K562 (cell line): ENCODE measurements at regions not wholly inside any gene's neighbourhood (a gene's known extent, or its start where the extent isn't known, plus 50 kb on each side); places are given as distances from the start of the nearest gene placed in this dataset.

Source experiments
- ATAC-seq: fragments of 200-7000 bp; cut with Tn5 transposase; 3 replicates; pipeline ENCODE4 v1.9.1; 2020; ENCODE audit warnings: moderate library complexity
- BruUV-seq: library from RNA; stranded (reverse); fragments of 400-500 nt; replicated peaks from 2 replicates; lab custom pipeline; 2021; lab: Mats Ljungman, UMichigan
- CTCF ChIA-PET: fragments of 300-600 bp; formaldehyde crosslinking; extraction: SDS; loops from one replicate; lab custom pipeline; 2021; ENCODE audit warnings: low intra/inter-chr PET ratio; lab: Yijun Ruan, JAX
- POLR2A ChIA-PET: fragments of 300-600, 350-650 bp; sonication (Branson Sonifier 250); formaldehyde crosslinking; extraction: SDS; loops from one replicate; lab custom pipeline; 2021; ENCODE audit warnings: antibody characterized with exemption, inconsistent platforms; lab: Yijun Ruan, JAX
- DNase-seq, 4 experiments: peaks; one replicate each; pipeline versions ENCODE4 v3.0.0 to v3.0.0-alpha.2; 2011 to 2018; ENCODE audit warnings: low spot score in 3 of 4, mixed read lengths in 3 of 4; ENCODE audit errors: extremely low read depth in 1 of 4
- FAIRE-seq: peaks from 2 replicates; lab custom pipeline; 2011; peaks lifted over from hg19 to GRCh38; lab: Jason Lieb, UNC
- H2AFZ ChIP-seq: 2 replicates; pipeline ENCODE4 v1.6.0; 2011; ENCODE audit warnings: low read depth, low read length, control low read depth, inconsistent platforms
- H3K27ac ChIP-seq: fragments of 200-600 bp; 3 replicates; pipeline ENCODE4 v1.8.0; 2011; ENCODE audit warnings: low read depth, mild to moderate bottlenecking, control low read depth, inconsistent platforms, low read length, moderate library complexity, mixed read lengths; ENCODE audit errors: extremely low read depth
- H3K27me3 ChIP-seq, 2 experiments: fragments of 300-600 bp in 1 of 2; 2 replicates in 1 of 2; 3 replicates in 1 of 2; pipeline versions ENCODE4 v1.6.0 to v1.8.0; 2011; ENCODE audit warnings: inconsistent platforms in 2 of 2, low read length in 2 of 2, mild to moderate bottlenecking in 1 of 2, mixed read lengths in 1 of 2, moderate library complexity in 1 of 2; ENCODE audit not compliant: control insufficient read depth in 2 of 2, insufficient read depth in 2 of 2
- H3K36me3 ChIP-seq: fragments of 300-600 bp; 3 replicates; pipeline ENCODE4 v1.8.0; 2011; ENCODE audit warnings: mild to moderate bottlenecking, low read length, inconsistent platforms; ENCODE audit not compliant: control insufficient read depth, insufficient read depth
- H3K4me1 ChIP-seq, 2 experiments: fragments of 200-600 bp in 1 of 2; replicated peaks in 1 of 2; 2 replicates in 1 of 2; 3 replicates in 1 of 2; pipeline versions ENCODE4 v1.5.1 to v1.8.0; 2011; ENCODE audit warnings: inconsistent platforms in 2 of 2, low read length in 2 of 2, mild to moderate bottlenecking in 1 of 2, mixed read lengths in 1 of 2, moderate library complexity in 1 of 2; ENCODE audit not compliant: control insufficient read depth in 2 of 2, insufficient read depth in 2 of 2
- H3K4me2 ChIP-seq: 2 replicates; pipeline ENCODE4 v1.6.1; 2011; ENCODE audit warnings: low read length, control low read depth, inconsistent platforms, mixed read lengths; ENCODE audit not compliant: insufficient read depth
- H3K4me3 ChIP-seq: fragments of 200-600 bp; sonication (generic), shearing (Covaris generic); 2 replicates; pipeline ENCODE4 v1.5.1; 2016; ENCODE audit warnings: control low read depth, inconsistent platforms
- H3K79me2 ChIP-seq: fragments of 200-600 bp; 3 replicates; pipeline ENCODE4 v1.8.0; 2011; ENCODE audit warnings: low read length, inconsistent platforms; ENCODE audit not compliant: control insufficient read depth, insufficient read depth
- H3K9ac ChIP-seq, 2 experiments: 2 replicates each; pipeline versions ENCODE4 v1.6.0 to v1.6.1; 2011; ENCODE audit warnings: low read depth in 2 of 2, low read length in 2 of 2, control low read depth in 1 of 2, inconsistent platforms in 1 of 2, mild to moderate bottlenecking in 1 of 2, mixed read lengths in 1 of 2; ENCODE audit not compliant: insufficient read depth in 1 of 2
- H3K9me1 ChIP-seq: one replicate; pipeline ENCODE4 v1.6.0; 2011; ENCODE audit warnings: inconsistent platforms, mild to moderate bottlenecking, low read length, moderate library complexity; ENCODE audit not compliant: control insufficient read depth, insufficient read depth
- H3K9me3 ChIP-seq: replicated peaks from 2 replicates; pipeline ENCODE4 v1.5.1; 2011; ENCODE audit warnings: low read depth, low read length, inconsistent platforms; ENCODE audit not compliant: control insufficient read depth, insufficient read depth
- H4K20me1 ChIP-seq: replicated peaks from 2 replicates; pipeline ENCODE4 v1.6.1; 2011; ENCODE audit warnings: low read length, inconsistent platforms, mixed read lengths; ENCODE audit not compliant: control insufficient read depth, insufficient read depth
- BRD4 ChIP-seq: fragments of 200-600 bp; sonication (generic); IDR thresholded peaks from 2 replicates; pipeline ENCODE4 v1.6.1; 2017; ENCODE audit warnings: inconsistent platforms
- CEBPB ChIP-seq: fragments of 450-650 bp; IDR thresholded peaks from 2 replicates; pipeline ENCODE4 v1.6.1; 2016; ENCODE audit warnings: missing genetic modification characterization, missing compliant biosample characterization
- EGR1 ChIP-seq: fragments of 450-650 bp; conservative IDR thresholded peaks from 2 replicates; pipeline ENCODE4 v1.6.1; 2017; ENCODE audit warnings: mild to moderate bottlenecking
- ETS2 ChIP-seq: IDR thresholded peaks from 2 replicates; pipeline ENCODE4 v1.6.1; 2016; ENCODE audit warnings: borderline replicate concordance, missing genetic modification characterization, mild to moderate bottlenecking, moderate library complexity, missing compliant biosample characterization; ENCODE audit not compliant: poor library complexity, severe bottlenecking
- ETV1 ChIP-seq: fragments of 450-650 bp; conservative IDR thresholded peaks from 2 replicates; pipeline ENCODE4 v1.6.1; 2016; ENCODE audit warnings: missing genetic modification characterization, control low read depth, low read depth, missing compliant biosample characterization
- FOXA3 ChIP-seq, 2 experiments: fragments of 450-650 bp in 1 of 2; sonication (generic) in 1 of 2; formaldehyde crosslinking; IDR thresholded peaks in 1 of 2; conservative IDR thresholded peaks in 1 of 2; 2 replicates each; pipeline versions ENCODE4 v1.4.0 to v1.8.0; 2020 to 2022; ENCODE audit warnings: mild to moderate bottlenecking in 2 of 2, missing genetic modification reagents in 1 of 2
- GATA2 ChIP-seq: sonication (generic); formaldehyde crosslinking; IDR thresholded peaks from 2 replicates; pipeline ENCODE4 v1.4.0; 2020; ENCODE audit warnings: mild to moderate bottlenecking, missing genetic modification reagents
- HDAC6 ChIP-seq: IDR thresholded peaks from 2 replicates; pipeline ENCODE4 v1.6.1; 2012; ENCODE audit warnings: low read depth, mild to moderate bottlenecking, control low read depth, inconsistent platforms, low read length, moderate library complexity
- NCOR1 ChIP-seq: fragments of 450-650 bp; IDR thresholded peaks from 2 replicates; pipeline ENCODE4 v1.6.1; 2016; ENCODE audit warnings: mild to moderate bottlenecking, moderate library complexity
- RERE ChIP-seq: sonication (generic); formaldehyde crosslinking; IDR thresholded peaks from 2 replicates; pipeline ENCODE4 v1.8.0; 2023; ENCODE audit warnings: missing genetic modification reagents, mild to moderate bottlenecking, borderline replicate concordance
- TEAD4 ChIP-seq, 2 experiments: sonication (generic) in 1 of 2; formaldehyde crosslinking in 1 of 2; IDR thresholded peaks; 2 replicates each; pipeline versions ENCODE4 v1.6.1 to v1.8.0; 2012 to 2022; ENCODE audit warnings: borderline replicate concordance in 1 of 2, inconsistent platforms in 1 of 2, low read length in 1 of 2, mild to moderate bottlenecking in 1 of 2, missing genetic modification reagents in 1 of 2
- ZNF143 ChIP-seq: sonication (generic); formaldehyde crosslinking; IDR thresholded peaks from 2 replicates; pipeline ENCODE4 v1.9.0; 2022; ENCODE audit warnings: mild to moderate bottlenecking, missing genetic modification reagents
- ZNF445 ChIP-seq: fragments of 250-450 bp; sonication (Bioruptor Pico); IDR thresholded peaks from 2 replicates; pipeline ENCODE4 v1.4.0; 2020; ENCODE audit warnings: low read depth, mild to moderate bottlenecking, moderate library complexity
- ZNF76 ChIP-seq: fragments of 250-450 bp; sonication (Bioruptor Pico); IDR thresholded peaks from 2 replicates; pipeline ENCODE4 v1.4.0; 2020; ENCODE audit warnings: mild to moderate bottlenecking, moderate library complexity, borderline replicate concordance
- ZSCAN29 ChIP-seq: fragments of 450-650 bp; IDR thresholded peaks from 2 replicates; pipeline ENCODE4 v1.6.1; 2017
- WGBS: fragments of 100-300 bp; shearing (Covaris generic); methylation state at CpG from one replicate; pipeline ENCODE4 v1.1.6; 2016; ENCODE audit warnings: low coverage, mixed read lengths; ENCODE audit not compliant: insufficient coverage; ENCODE audit errors: missing lambda C conversion rate; 5-methylcytosine and 5-hydroxymethylcytosine counted together
- in situ Hi-C: fragments of 300-500 bp; cut with MboI; formaldehyde crosslinking; loops from 4 replicates; pipeline ENCODE4 v1.15.0; 2018; ENCODE audit warnings: inconsistent platforms, mixed read lengths
- intact Hi-C: fragments of 100-400 bp; cut with micrococcal nuclease; formaldehyde crosslinking; loops from 2 replicates; pipeline ENCODE4 v1.14.2; 2022

DNA sequence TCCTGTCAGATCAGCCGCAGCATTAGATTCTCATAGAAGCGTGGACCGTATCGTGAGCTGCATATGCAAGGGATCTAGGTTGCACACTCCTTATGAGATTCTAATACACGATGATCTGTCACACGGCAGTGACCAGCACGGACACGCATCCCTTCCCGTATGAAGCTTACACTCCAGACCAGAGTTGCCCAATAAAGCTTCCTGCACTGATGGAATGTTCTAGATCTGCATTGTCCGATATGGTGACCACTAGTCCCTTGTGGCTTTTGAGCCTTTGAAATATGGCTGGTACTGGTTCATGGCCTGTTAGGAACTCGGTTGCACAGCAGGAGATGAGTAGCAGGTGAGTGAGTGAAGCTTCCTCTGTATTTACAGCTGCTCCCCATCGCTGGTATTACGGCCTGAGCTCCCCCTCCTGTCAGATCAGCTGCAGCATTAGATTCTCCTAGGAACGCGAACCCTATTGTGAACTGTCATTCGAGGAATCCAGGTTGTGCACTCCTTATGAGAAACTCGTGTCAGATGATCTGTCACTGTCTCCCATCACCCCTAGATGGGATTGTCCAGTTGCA is 49.8 kb upstream of the ZCCHC14 start:
- H2AFZ ChIP-seq = no peak overlapping the region
- H3K4me3 ChIP-seq = no peak overlapping the region
- H4K20me1 ChIP-seq = peaks cover 7% of the 10 kb centered on the region; the same call in 1 of the 2 replicates
- H3K36me3 ChIP-seq = no peaks in the 10 kb centered on the region
- 0 out of 2 replicates have a peak, but pooled peaks cover 6% of the 10 kb centered on the region for H3K9me3 ChIP-seq
- no peak; the same call in 2 of the 3 replicates for ATAC-seq
- 2% methylated on average over 16 of the region's 17 CpGs for WGBS
- H3K9ac ChIP-seq = no peak overlapping the region
- H3K27me3 ChIP-seq = peaks cover 68 to 92% of the 10 kb centered on the region in 2 experiments
- no TSS peak for BruUV-seq
- no peak for FAIRE-seq
- H3K4me2 ChIP-seq = no peak overlapping the region
- ChIA-PET CTCF (no interaction called here), POLR2A (no interaction called here)
- in situ Hi-C loops = no loop called here
- no peak for DNase-seq
- no peak overlapping the region for H3K27ac ChIP-seq
- no peaks in the 10 kb centered on the region for H3K79me2 ChIP-seq
- intact Hi-C loops = no loop called here
- peaks cover 0 to 11% of the 10 kb centered on the region in 2 experiments; a peak in 2 of 5 replicates for H3K4me1 ChIP-seq
- no peaks in the 10 kb centered on the region for H3K9me1 ChIP-seq
- TF ChIP-seq EGR1 (no peak), ZNF445 (no peak), ETS2 (no peak), TEAD4 (IDR thresholded peaks at IDR 0.05; ENCODE audit: low read length) (peak; percentile 46; the same call in 1 of the 2 replicates), TEAD4 (CRISPR knock-in tag; IDR thresholded peaks at IDR 0.05; ENCODE audit: borderline replicate concordance) (no peak), HDAC6 (no peak), GATA2 (no peak), CEBPB (tag) (peak; percentile 56; the same call in 1 of the 2 replicates), RERE (CRISPR knock-in tag) (no peak), FOXA3 (CRISPR knock-in tag; conservative IDR thresholded peaks at IDR 0.05 in 1 of 2, IDR thresholded peaks at IDR 0.05 in 1 of 2) (no peak), NCOR1 (no peak), ZNF143 (no peak), ZSCAN29 (no peak), ZNF76 (no peak), BRD4 (no peak), ETV1 (tag) (no peak)
